Mesendoderm (in vitro differentiated cells): ENCODE measurements at regions not wholly inside any gene's neighbourhood (a gene's known extent, or its start where the extent isn't known, plus 50 kb on each side); places are given as distances from the start of the nearest gene placed in this dataset.

Experiments used
- DNase-seq: peaks from one replicate; pipeline ENCODE4 v3.0.0; 2013
- H2AK5ac ChIP-seq: 2 replicates; pipeline ENCODE4 v1.6.1; 2013; ENCODE audit warnings: low read length, inconsistent platforms
- H2BK120ac ChIP-seq: 2 replicates; pipeline ENCODE4 v1.6.1; 2013; ENCODE audit warnings: low read depth, mild to moderate bottlenecking, low read length, moderate library complexity, mixed read lengths
- H2BK15ac ChIP-seq: replicated peaks from 2 replicates; pipeline ENCODE4 v1.6.1; 2013; ENCODE audit warnings: low read depth, mild to moderate bottlenecking, moderate library complexity
- H2BK5ac ChIP-seq: 2 replicates; pipeline ENCODE4 v1.6.1; 2013; ENCODE audit warnings: low read length, inconsistent platforms
- H3K18ac ChIP-seq: 2 replicates; pipeline ENCODE4 v1.6.1; 2013; ENCODE audit warnings: mild to moderate bottlenecking, low read length, mixed read lengths
- H3K23ac ChIP-seq: one replicate; pipeline ENCODE4 v1.6.1; 2013; ENCODE audit warnings: low read length
- H3K27ac ChIP-seq: 2 replicates; pipeline ENCODE4 v1.5.1; 2013; ENCODE audit warnings: low read depth, mild to moderate bottlenecking, inconsistent platforms, low read length, moderate library complexity
- H3K27me3 ChIP-seq: 2 replicates; pipeline ENCODE4 v1.6.1; 2013; ENCODE audit warnings: low read length, control low read depth, mild to moderate bottlenecking, inconsistent platforms; ENCODE audit not compliant: insufficient read depth, poor library complexity
- H3K36me3 ChIP-seq: 2 replicates; pipeline ENCODE4 v1.6.1; 2013; ENCODE audit warnings: low read length, inconsistent platforms; ENCODE audit not compliant: control insufficient read depth, insufficient read depth
- H3K4ac ChIP-seq: one replicate; pipeline ENCODE4 v1.6.1; 2013; ENCODE audit warnings: low read depth, mild to moderate bottlenecking, low read length, moderate library complexity
- H3K4me1 ChIP-seq: 2 replicates; pipeline ENCODE4 v1.6.1; 2013; ENCODE audit warnings: low read depth, low read length, inconsistent platforms; ENCODE audit not compliant: control insufficient read depth
- H3K4me2 ChIP-seq: 2 replicates; pipeline ENCODE4 v1.6.1; 2013; ENCODE audit warnings: low read length
- H3K4me3 ChIP-seq: 2 replicates; pipeline ENCODE4 v1.5.1; 2013; ENCODE audit warnings: mild to moderate bottlenecking, low read length
- H3K56ac ChIP-seq: one replicate; pipeline ENCODE4 v1.6.1; 2013; ENCODE audit warnings: low read length
- H3K79me1 ChIP-seq: 2 replicates; pipeline ENCODE4 v1.6.1; 2013; ENCODE audit warnings: low read length, inconsistent platforms
- H3K79me2 ChIP-seq: 2 replicates; pipeline ENCODE4 v1.6.1; 2013; ENCODE audit warnings: mild to moderate bottlenecking, low read length; ENCODE audit not compliant: control insufficient read depth, insufficient read depth
- H3K9ac ChIP-seq: 2 replicates; pipeline ENCODE4 v1.6.1; 2013; ENCODE audit warnings: low read length, inconsistent platforms
- H4K5ac ChIP-seq: one replicate; pipeline ENCODE4 v1.6.1; 2013; ENCODE audit warnings: low read length
- H4K8ac ChIP-seq: one replicate; pipeline ENCODE4 v1.6.1; 2013; ENCODE audit warnings: low read depth, mild to moderate bottlenecking, control low read depth, low read length, moderate library complexity
- WGBS: extraction: QIAGEN DNeasy Blood & Tissue Kit; methylation state at CpG from one replicate; pipeline ENCODE4 v1.1.7; 2013; ENCODE audit warnings: low lambda C conversion rate, missing lambda C conversion rate; ENCODE audit not compliant: insufficient coverage; ENCODE audit errors: extremely low coverage; 5-methylcytosine and 5-hydroxymethylcytosine counted together

DNA sequence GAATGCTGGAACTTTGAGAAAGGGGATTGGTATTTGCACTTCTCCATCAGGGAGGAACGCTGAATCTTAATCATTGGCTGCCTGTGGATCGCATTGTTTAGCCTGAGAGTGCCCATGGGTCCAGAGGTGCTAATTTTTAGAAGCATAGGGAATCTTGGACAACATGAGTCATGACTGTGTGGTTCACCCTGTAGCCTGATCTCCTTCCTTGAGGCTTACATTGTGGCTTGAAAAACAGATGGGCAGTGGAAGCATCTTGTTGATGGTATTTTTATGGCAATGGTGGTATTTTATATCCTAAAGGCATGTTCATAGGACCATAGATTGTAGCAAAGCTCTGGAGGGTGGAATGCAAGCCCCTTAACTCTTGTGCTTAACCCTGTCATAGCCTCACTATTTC, 99.2 kb upstream of the DBX1 start:
- Histone ChIP-seq H3K4ac (no peak overlapping the region), H2AK5ac (no peak overlapping the region), H3K27me3 (no peaks in the 10 kb centered on the region), H3K79me1 (no peaks in the 10 kb centered on the region), H4K5ac (no peak overlapping the region), H3K79me2 (no peaks in the 10 kb centered on the region), H3K56ac (no peak overlapping the region), H3K4me2 (no peak overlapping the region), H3K27ac (no peak overlapping the region), H4K8ac (no peak overlapping the region), H3K23ac (no peak overlapping the region), H3K4me1 (no peaks in the 10 kb centered on the region), H2BK5ac (no peak overlapping the region), H3K36me3 (no peaks in the 10 kb centered on the region), H3K4me3 (no peak overlapping the region), H2BK120ac (no peak overlapping the region), H3K9ac (no peak overlapping the region), H3K18ac (no peak overlapping the region), H2BK15ac (no peak overlapping the region)
- DNase-seq, result no peak
- no CpG with 5 or more reads among the region's 2 CpGs for WGBS

DNA sequence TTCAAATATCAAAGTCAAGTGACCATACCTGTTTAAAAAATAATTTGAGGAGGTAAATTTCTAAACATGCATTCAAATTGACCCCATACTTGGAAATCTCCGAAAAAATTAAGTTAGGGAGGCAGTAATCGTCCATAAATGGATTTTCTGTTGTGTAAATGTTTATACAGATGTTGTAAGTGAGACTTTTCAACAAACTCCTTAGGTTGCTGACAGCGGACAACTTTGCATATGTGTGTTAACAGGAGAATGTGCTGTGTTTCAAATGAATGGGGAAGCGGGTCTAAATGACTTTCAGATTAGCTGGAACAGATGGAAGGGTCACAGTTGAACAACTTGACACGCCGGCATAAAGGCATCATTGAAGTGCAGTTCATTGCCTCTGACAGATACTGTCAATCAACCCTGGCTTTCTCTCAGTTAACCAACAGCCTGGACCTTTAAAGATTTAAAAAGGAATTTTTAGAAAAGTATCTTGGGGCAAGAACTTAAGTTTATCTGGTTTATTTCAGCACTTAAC, 98.2 kb upstream of the DBX1 start:
- no peak overlapping the region for H3K4me3 ChIP-seq
- no peak overlapping the region for H4K5ac ChIP-seq
- no peak for DNase-seq
- no peak overlapping the region for H3K18ac ChIP-seq
- no peaks in the 10 kb centered on the region for H3K36me3 ChIP-seq
- H2BK120ac ChIP-seq, result no peak overlapping the region
- H3K79me2 ChIP-seq, result no peaks in the 10 kb centered on the region
- H3K23ac ChIP-seq, result no peak overlapping the region
- H2AK5ac ChIP-seq, result no peak overlapping the region
- no peak overlapping the region for H4K8ac ChIP-seq
- H3K27ac ChIP-seq, result no peak overlapping the region
- H3K4me2 ChIP-seq, result no peak overlapping the region
- H2BK5ac ChIP-seq, result no peak overlapping the region
- no peak overlapping the region for H3K9ac ChIP-seq
- H3K56ac ChIP-seq, result no peak overlapping the region
- H3K4ac ChIP-seq, result no peak overlapping the region
- H3K27me3 ChIP-seq, result no peaks in the 10 kb centered on the region
- H2BK15ac ChIP-seq, result no peak overlapping the region
- no peaks in the 10 kb centered on the region for H3K79me1 ChIP-seq
- no peaks in the 10 kb centered on the region for H3K4me1 ChIP-seq
- no CpG with 5 or more reads among the region's 6 CpGs for WGBS

DNA sequence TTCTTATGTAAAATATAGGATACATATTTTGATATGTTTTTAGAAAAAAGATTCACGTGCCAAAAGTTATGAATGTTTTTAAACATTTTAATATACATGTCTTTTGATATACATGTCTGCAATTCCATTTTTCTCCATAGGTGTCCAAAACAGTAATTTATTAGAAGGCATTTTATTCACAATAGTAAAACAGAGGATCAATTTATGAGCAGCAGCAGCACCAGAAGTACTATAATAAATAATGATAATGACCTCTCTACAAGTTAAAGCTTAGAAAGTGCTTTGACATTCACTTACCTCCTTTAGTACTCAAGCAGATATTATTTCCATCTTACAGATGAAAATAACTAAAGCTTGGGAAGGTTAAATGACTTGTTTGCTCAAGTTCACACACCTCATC, 96.7 kb upstream of the DBX1 start:
- no peaks in the 10 kb centered on the region for H3K36me3 ChIP-seq
- WGBS, result no CpG with 5 or more reads among the region's 1 CpG

GRCh38 chr11:20253796-20254195, 93.5 kb upstream of the DBX1 start:
- Histone ChIP-seq H3K4me1 (no peaks in the 10 kb centered on the region), H3K9ac (no peak overlapping the region), H3K18ac (no peak overlapping the region)

More for the DNA sequence above, 96.7 kb upstream of the DBX1 start:
- Histone ChIP-seq H3K18ac (no peak overlapping the region), H3K79me2 (no peaks in the 10 kb centered on the region), H3K4me1 (no peaks in the 10 kb centered on the region), H2BK120ac (no peak overlapping the region), H3K27me3 (no peaks in the 10 kb centered on the region), H4K8ac (no peak overlapping the region), H3K9ac (no peak overlapping the region), H2AK5ac (no peak overlapping the region), H3K4me3 (no peak overlapping the region), H3K56ac (no peak overlapping the region), H3K4me2 (no peak overlapping the region), H3K23ac (no peak overlapping the region), H2BK5ac (no peak overlapping the region), H3K27ac (no peak overlapping the region), H3K4ac (no peak overlapping the region), H3K79me1 (no peaks in the 10 kb centered on the region), H2BK15ac (no peak overlapping the region), H4K5ac (no peak overlapping the region)
- no peak for DNase-seq

GRCh38 chr11:20251496-20251895, 91.2 kb upstream of the DBX1 start:
- Histone ChIP-seq H3K23ac (no peak overlapping the region), H3K79me2 (no peaks in the 10 kb centered on the region), H3K9ac (no peak overlapping the region), H3K4me2 (no peak overlapping the region), H3K4ac (no peak overlapping the region), H4K8ac (no peak overlapping the region), H4K5ac (no peak overlapping the region), H3K4me3 (no peak overlapping the region), H3K4me1 (no peaks in the 10 kb centered on the region), H3K36me3 (no peaks in the 10 kb centered on the region), H2BK15ac (no peak overlapping the region), H2BK5ac (no peak overlapping the region), H2BK120ac (no peak overlapping the region), H3K27ac (no peak overlapping the region), H3K56ac (no peak overlapping the region), H2AK5ac (no peak overlapping the region), H3K27me3 (no peaks in the 10 kb centered on the region), H3K18ac (no peak overlapping the region), H3K79me1 (no peaks in the 10 kb centered on the region)
- DNase-seq, result no peak
- WGBS, result no CpG with 5 or more reads among the region's 3 CpGs

More at GRCh38 chr11:20253796-20254195, 93.5 kb upstream of the DBX1 start:
- H3K27me3 ChIP-seq, result no peaks in the 10 kb centered on the region
- H4K8ac ChIP-seq, result no peak overlapping the region
- no peak overlapping the region for H2BK15ac ChIP-seq
- H3K4ac ChIP-seq, result no peak overlapping the region
- whole genome bisulfite sequencing, result no CpG with 5 or more reads among the region's 5 CpGs
- no peak overlapping the region for H3K23ac ChIP-seq
- no peak overlapping the region for H3K56ac ChIP-seq
- H2BK5ac ChIP-seq, result no peak overlapping the region
- H4K5ac ChIP-seq, result no peak overlapping the region
- H3K27ac ChIP-seq, result no peak overlapping the region
- H2AK5ac ChIP-seq, result no peak overlapping the region
- no peak overlapping the region for H2BK120ac ChIP-seq
- H3K4me2 ChIP-seq, result no peak overlapping the region
- H3K79me2 ChIP-seq, result no peaks in the 10 kb centered on the region
- H3K36me3 ChIP-seq, result no peaks in the 10 kb centered on the region
- H3K4me3 ChIP-seq, result no peak overlapping the region
- H3K79me1 ChIP-seq, result no peaks in the 10 kb centered on the region
- no peak for DNase-seq

DNA sequence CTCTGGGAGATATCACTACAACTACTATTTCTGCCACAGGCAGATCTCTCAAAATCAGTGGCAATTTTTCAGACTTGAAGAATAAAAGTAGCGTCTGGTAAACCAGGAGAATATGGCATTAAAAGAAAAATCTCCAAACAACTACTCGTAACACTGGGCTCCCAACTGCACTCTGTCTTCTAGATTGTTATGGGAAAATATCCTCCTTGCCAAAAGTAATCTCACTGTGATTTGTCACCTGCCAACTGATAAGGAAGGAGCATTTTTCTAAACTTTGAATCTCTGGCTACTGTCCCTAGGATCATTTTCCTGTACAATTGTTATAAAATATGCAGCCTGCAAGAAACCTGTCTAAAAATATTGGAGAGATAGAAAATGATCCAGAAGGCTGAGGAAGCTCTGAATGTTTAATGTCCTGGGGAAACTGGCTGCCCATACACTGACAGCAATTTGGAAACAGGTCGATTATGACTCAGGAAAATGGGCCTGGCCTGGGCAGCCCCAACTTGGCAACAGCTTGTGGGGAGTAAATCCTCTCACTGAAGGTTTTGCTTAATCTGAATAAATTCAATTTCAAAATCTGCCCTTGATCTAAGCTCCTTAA, 90.5 kb upstream of the DBX1 start:
- H3K23ac ChIP-seq, result no peak overlapping the region
- no peak overlapping the region for H2BK120ac ChIP-seq
- no peak overlapping the region for H3K56ac ChIP-seq
- H3K4ac ChIP-seq, result no peak overlapping the region
- no CpG with 5 or more reads among the region's 3 CpGs for WGBS
- H3K9ac ChIP-seq, result no peak overlapping the region
- H4K5ac ChIP-seq, result no peak overlapping the region
- no peaks in the 10 kb centered on the region for H3K4me1 ChIP-seq
- DNase-seq, result no peak
- no peak overlapping the region for H3K27ac ChIP-seq
- H2BK15ac ChIP-seq, result no peak overlapping the region
- H3K4me2 ChIP-seq, result no peak overlapping the region
- H3K4me3 ChIP-seq, result no peak overlapping the region
- H4K8ac ChIP-seq, result no peak overlapping the region
- no peaks in the 10 kb centered on the region for H3K36me3 ChIP-seq
- H3K79me1 ChIP-seq, result no peaks in the 10 kb centered on the region
- H3K18ac ChIP-seq, result no peak overlapping the region
- no peaks in the 10 kb centered on the region for H3K79me2 ChIP-seq
- no peaks in the 10 kb centered on the region for H3K27me3 ChIP-seq
- no peak overlapping the region for H2BK5ac ChIP-seq
- no peak overlapping the region for H2AK5ac ChIP-seq
